CD8-positive, alpha-beta memory T cell (primary cell): ENCODE measurements at regions not wholly inside any gene's neighbourhood (a gene's known extent, or its start where the extent isn't known, plus 50 kb on each side); places are given as distances from the start of the nearest gene placed in this dataset.

Source experiments
- CTCF ChIA-PET: fragments of 350-600 bp; sonication (Branson Sonifier 250); formaldehyde crosslinking; loops from one replicate; lab custom pipeline; 2021; ENCODE audit warnings: antibody characterized with exemption; lab: Charles Lee
- POLR2A ChIA-PET: fragments of 350-600 bp; sonication (Branson Sonifier 250); formaldehyde crosslinking; loops from one replicate; lab custom pipeline; 2021; ENCODE audit warnings: antibody characterized with exemption; lab: Charles Lee
- DNase-seq, 5 donors: peaks; one replicate each; pipeline versions ENCODE4 v3.0.0 to v3.0.0-alpha.2; 2020 to 2022; ENCODE audit warnings: mixed read lengths in 1 of 5
- H3K27ac ChIP-seq: one replicate; pipeline ENCODE4 v1.7.0; 2013; ENCODE audit warnings: low read depth, mild to moderate bottlenecking, low read length, moderate library complexity
- H3K27me3 ChIP-seq: 2 replicates; pipeline ENCODE4 v1.7.0; 2013; ENCODE audit warnings: low read length, mild to moderate bottlenecking; ENCODE audit not compliant: insufficient read depth, poor library complexity, severe bottlenecking
- H3K36me3 ChIP-seq: 2 replicates; pipeline ENCODE4 v1.7.0; 2013; ENCODE audit warnings: mild to moderate bottlenecking, low read length, moderate library complexity; ENCODE audit not compliant: insufficient read depth
- H3K4me1 ChIP-seq: 2 replicates; pipeline ENCODE4 v1.7.0; 2013; ENCODE audit warnings: mild to moderate bottlenecking, low read length, moderate library complexity; ENCODE audit not compliant: insufficient read depth
- H3K4me3 ChIP-seq: 2 replicates; pipeline ENCODE4 v1.7.0; 2013; ENCODE audit warnings: mild to moderate bottlenecking, low read length
- H3K9me3 ChIP-seq: 2 replicates; pipeline ENCODE4 v1.7.0; 2013; ENCODE audit warnings: mild to moderate bottlenecking, low read length
- H3K27ac Mint-ChIP-seq, 8 donors: one replicate each; pipeline ENCODE4 v1.8.0; 2020 to 2021; ENCODE audit warnings: mixed read lengths in 8 of 8, mild to moderate bottlenecking in 6 of 8, inconsistent platforms in 3 of 8, moderate library complexity in 3 of 8
- H3K27me3 Mint-ChIP-seq, 2 donors: one replicate each; pipeline ENCODE4 v1.8.0; 2020 to 2021; ENCODE audit warnings: mixed read lengths in 2 of 2, mild to moderate bottlenecking in 1 of 2, moderate library complexity in 1 of 2
- H3K36me3 Mint-ChIP-seq, 3 donors: one replicate each; pipeline ENCODE4 v1.8.0; 2020 to 2021; ENCODE audit warnings: mixed read lengths in 3 of 3, inconsistent platforms in 1 of 3, mild to moderate bottlenecking in 1 of 3
- H3K4me1 Mint-ChIP-seq, 3 donors: one replicate each; pipeline ENCODE4 v1.8.0; 2020 to 2021; ENCODE audit warnings: mixed read lengths in 3 of 3, inconsistent platforms in 1 of 3, mild to moderate bottlenecking in 1 of 3
- H3K4me3 Mint-ChIP-seq, 7 donors: one replicate each; pipeline ENCODE4 v1.8.0; 2020 to 2021; ENCODE audit warnings: mixed read lengths in 7 of 7, mild to moderate bottlenecking in 6 of 7, moderate library complexity in 4 of 7, inconsistent platforms in 2 of 7
- H3K9me3 Mint-ChIP-seq, 5 donors: one replicate each; pipeline ENCODE4 v1.8.0; 2020 to 2022; ENCODE audit warnings: mixed read lengths in 5 of 5, mild to moderate bottlenecking in 3 of 5, moderate library complexity in 2 of 5, inconsistent platforms in 1 of 5

DNA sequence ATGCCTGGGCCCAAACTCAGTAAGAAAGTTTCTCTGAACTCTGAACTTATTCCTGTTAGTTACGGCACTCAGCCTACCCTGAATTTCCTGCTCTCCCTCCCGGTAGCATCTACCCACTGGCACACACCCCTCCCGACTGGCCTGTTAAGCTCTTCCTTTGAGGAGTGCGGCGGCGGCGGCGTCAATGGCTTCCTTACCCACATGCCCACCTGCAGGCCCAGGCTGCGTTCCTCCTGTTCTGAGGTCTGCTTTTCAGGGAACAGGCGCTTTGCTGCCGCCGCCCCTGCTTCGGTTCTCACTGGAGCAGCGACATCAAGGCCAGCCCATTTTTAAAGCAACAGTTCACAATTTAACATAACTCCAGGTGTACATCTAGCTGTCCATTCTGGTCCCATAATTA lies 432.4 kb downstream of the DCDC2C start:
- Mint-ChIP-seq H3K4me1 (no peaks in the 10 kb centered on the region), H3K27me3 (no peaks in the 10 kb centered on the region), H3K9me3 (peaks cover 10 to 23% (median 14%) of the 10 kb centered on the region in 5 donors), H3K36me3 (no peaks in the 10 kb centered on the region), H3K4me3 (no peak overlapping the region), H3K27ac (no peak overlapping the region)
- Histone ChIP-seq H3K27ac (no peak overlapping the region), H3K27me3 (no peaks in the 10 kb centered on the region), H3K9me3 (peaks cover 4% of the 10 kb centered on the region), H3K36me3 (no peaks in the 10 kb centered on the region), H3K4me3 (no peak overlapping the region), H3K4me1 (no peaks in the 10 kb centered on the region)
- POLR2A ChIA-PET = no interaction called here
- no peak for DNase-seq
- CTCF ChIA-PET = no interaction called here

DNA sequence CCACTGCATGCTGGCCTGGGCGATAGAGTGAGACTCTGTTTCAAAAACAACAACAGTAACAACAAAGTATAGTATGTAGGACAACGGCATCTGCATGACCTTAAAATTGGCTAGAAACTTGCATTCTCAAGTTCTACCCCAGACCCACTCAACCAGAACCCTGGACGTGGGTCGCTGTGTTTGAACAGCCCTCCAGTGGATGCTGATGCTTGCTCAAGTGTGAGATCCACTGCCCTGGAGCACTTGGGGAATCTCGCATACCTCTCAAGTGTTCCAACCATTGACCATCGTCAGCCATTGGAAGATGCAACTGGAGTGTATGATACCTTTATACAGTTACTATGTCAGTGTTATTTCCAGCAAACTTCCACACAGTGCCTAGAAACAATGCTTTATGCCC lies 435.9 kb downstream of the DCDC2C start:
- H3K36me3 Mint-ChIP-seq = no peaks in the 10 kb centered on the region
- no peaks in the 10 kb centered on the region for H3K27me3 ChIP-seq

GRCh38 chr2:4139731-4140130 lies 436.4 kb downstream of the DCDC2C start:
- CTCF ChIA-PET = no interaction called here
- DNase-seq = no peak
- POLR2A ChIA-PET = no interaction called here
- no peaks in the 10 kb centered on the region for H3K27me3 ChIP-seq
- H3K4me1 ChIP-seq = no peaks in the 10 kb centered on the region
- H3K27me3 Mint-ChIP-seq = no peaks in the 10 kb centered on the region
- no peaks in the 10 kb centered on the region for H3K36me3 ChIP-seq
- H3K4me1 Mint-ChIP-seq = no peaks in the 10 kb centered on the region
- H3K9me3 ChIP-seq = no peaks in the 10 kb centered on the region
- H3K4me3 Mint-ChIP-seq = no peak overlapping the region
- H3K27ac Mint-ChIP-seq = no peak overlapping the region
- peaks cover 4 to 11% (median 9%) of the 10 kb centered on the region in 5 donors for H3K9me3 Mint-ChIP-seq
- no peak overlapping the region for H3K27ac ChIP-seq
- H3K4me3 ChIP-seq = no peak overlapping the region
- H3K36me3 Mint-ChIP-seq = no peaks in the 10 kb centered on the region

More for the DNA sequence above, 435.9 kb downstream of the DCDC2C start:
- H3K36me3 ChIP-seq = no peaks in the 10 kb centered on the region
- no peak overlapping the region for H3K4me3 ChIP-seq
- no peaks in the 10 kb centered on the region for H3K4me1 ChIP-seq
- Mint-ChIP-seq H3K27ac (no peak overlapping the region), H3K4me1 (no peaks in the 10 kb centered on the region), H3K4me3 (no peak overlapping the region), H3K27me3 (no peaks in the 10 kb centered on the region), H3K9me3 (peaks cover 4 to 9% (median 6%) of the 10 kb centered on the region in 5 donors)
- no peaks in the 10 kb centered on the region for H3K9me3 ChIP-seq
- no peak overlapping the region for H3K27ac ChIP-seq
- no peak for DNase-seq
- CTCF ChIA-PET = no interaction called here
- POLR2A ChIA-PET = no interaction called here

- Mint-ChIP-seq H3K27ac (no peak overlapping the region), H3K4me1 (no peaks in the 10 kb centered on the region), H3K4me3 (no peak overlapping the region), H3K9me3 (peaks cover 2 to 13% (median 9%) of the 10 kb centered on the region in 5 donors), H3K27me3 (no peaks in the 10 kb centered on the region), H3K36me3 (no peaks in the 10 kb centered on the region)
- H3K27me3 ChIP-seq = no peaks in the 10 kb centered on the region
- no peak overlapping the region for H3K4me3 ChIP-seq
- ChIA-PET CTCF (no interaction called here), POLR2A (no interaction called here)
- H3K27ac ChIP-seq = no peak overlapping the region
- H3K9me3 ChIP-seq = no peaks in the 10 kb centered on the region
- no peaks in the 10 kb centered on the region for H3K36me3 ChIP-seq
- H3K4me1 ChIP-seq = no peaks in the 10 kb centered on the region
- no peak for DNase-seq
These were observed 437.1 kb downstream of the DCDC2C start for GRCh38 chr2:4140281-4140970.

DNA sequence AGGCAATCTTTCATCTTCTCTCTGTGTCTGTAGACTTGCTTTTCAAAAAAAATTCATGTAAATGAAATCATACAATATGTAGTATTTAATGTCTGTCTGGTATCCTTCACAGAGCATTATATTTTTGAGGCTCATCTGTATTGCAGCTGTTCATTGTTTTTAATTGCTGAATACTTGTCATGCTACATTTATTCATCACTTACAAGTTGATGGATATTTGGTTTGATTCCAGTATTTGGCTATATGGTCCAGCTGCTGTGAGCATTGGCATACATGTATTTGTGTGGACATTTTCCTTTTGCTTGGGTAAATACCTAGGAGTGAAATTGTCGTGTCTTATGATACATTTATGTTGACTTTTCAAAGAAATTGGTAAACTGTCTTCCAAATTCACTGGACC lies 441.4 kb downstream of the DCDC2C start:
- DNase-seq = no peak
- Mint-ChIP-seq H3K27ac (no peak overlapping the region), H3K27me3 (no peaks in the 10 kb centered on the region), H3K4me1 (no peaks in the 10 kb centered on the region), H3K36me3 (no peaks in the 10 kb centered on the region), H3K4me3 (no peak overlapping the region), H3K9me3 (peaks cover 0 to 16% (median 11%) of the 10 kb centered on the region in 5 donors)
- ChIA-PET POLR2A (no interaction called here), CTCF (no interaction called here)
- Histone ChIP-seq H3K9me3 (no peaks in the 10 kb centered on the region), H3K4me1 (no peaks in the 10 kb centered on the region), H3K4me3 (no peak overlapping the region), H3K27me3 (no peaks in the 10 kb centered on the region), H3K36me3 (no peaks in the 10 kb centered on the region), H3K27ac (no peak overlapping the region)

GRCh38 chr2:4151521-4151920 lies 448.1 kb downstream of the DCDC2C start:
- CTCF ChIA-PET = no interaction called here
- no peak overlapping the region for H3K4me3 Mint-ChIP-seq
- no peaks in the 10 kb centered on the region for H3K4me1 Mint-ChIP-seq
- Histone ChIP-seq H3K36me3 (no peaks in the 10 kb centered on the region), H3K4me1 (no peaks in the 10 kb centered on the region), H3K9me3 (peaks cover 7% of the 10 kb centered on the region), H3K4me3 (no peak overlapping the region), H3K27me3 (no peaks in the 10 kb centered on the region), H3K27ac (no peak overlapping the region)
- POLR2A ChIA-PET = no interaction called here
- no peaks in the 10 kb centered on the region for H3K36me3 Mint-ChIP-seq
- no peak overlapping the region for H3K27ac Mint-ChIP-seq
- DNase-seq = no peak
- no peaks in the 10 kb centered on the region for H3K27me3 Mint-ChIP-seq
- peaks cover 8 to 27% (median 20%) of the 10 kb centered on the region in 5 donors for H3K9me3 Mint-ChIP-seq

GRCh38 chr2:4152051-4152450 lies 448.7 kb downstream of the DCDC2C start:
- Histone ChIP-seq H3K4me1 (no peaks in the 10 kb centered on the region), H3K36me3 (no peaks in the 10 kb centered on the region), H3K4me3 (no peak overlapping the region), H3K9me3 (peaks cover 7% of the 10 kb centered on the region), H3K27me3 (no peaks in the 10 kb centered on the region), H3K27ac (no peak overlapping the region)
- no peak overlapping the region for H3K4me3 Mint-ChIP-seq
- no peaks in the 10 kb centered on the region for H3K4me1 Mint-ChIP-seq
- H3K36me3 Mint-ChIP-seq = no peaks in the 10 kb centered on the region
- CTCF ChIA-PET = no interaction called here
- POLR2A ChIA-PET = no interaction called here
- H3K27me3 Mint-ChIP-seq = no peaks in the 10 kb centered on the region
- DNase-seq = no peak
- H3K27ac Mint-ChIP-seq = no peak overlapping the region
- peaks cover 8 to 31% (median 22%) of the 10 kb centered on the region in 5 donors for H3K9me3 Mint-ChIP-seq

GRCh38 chr2:4168834-4169233 lies 465.5 kb downstream of the DCDC2C start:
- Mint-ChIP-seq H3K9me3 (peaks cover 4 to 68% (median 30%) of the 10 kb centered on the region in 5 donors), H3K4me1 (no peaks in the 10 kb centered on the region), H3K27me3 (no peaks in the 10 kb centered on the region), H3K4me3 (no peak overlapping the region), H3K27ac (no peak overlapping the region), H3K36me3 (no peaks in the 10 kb centered on the region)
- Histone ChIP-seq H3K4me1 (no peaks in the 10 kb centered on the region), H3K27me3 (no peaks in the 10 kb centered on the region), H3K36me3 (no peaks in the 10 kb centered on the region), H3K9me3 (no peaks in the 10 kb centered on the region), H3K27ac (no peak overlapping the region), H3K4me3 (no peak overlapping the region)
- ChIA-PET POLR2A (no interaction called here), CTCF (no interaction called here)
- no peak for DNase-seq
